Panc1 (cell line): ENCODE measurements at regions not wholly inside any gene's neighbourhood (a gene's known extent, or its start where the extent isn't known, plus 50 kb on each side); places are given as distances from the start of the nearest gene placed in this dataset.
"Not testable (repeated sequence)": the region's sequence is repeated elsewhere in the genome, so short reads cannot be mapped to it uniquely, and the experiment has no call there.

ENCODE experiments used
- ATAC-seq: fragments of 200-7000 bp; cut with Tn5 transposase; 2 replicates; pipeline ENCODE4 v1.9.1; 2020; ENCODE audit warnings: mild to moderate bottlenecking, moderate library complexity
- BruUV-seq: library from RNA; stranded (reverse); fragments of 400-500 nt; replicated peaks from 2 replicates; lab custom pipeline; 2021; lab: Mats Ljungman, UMichigan
- CTCF ChIA-PET: fragments of 300-600 bp; sonication (Branson Sonifier 250); formaldehyde crosslinking; loops from one replicate; lab custom pipeline; 2022; ENCODE audit warnings: antibody characterized with exemption; lab: Charles Lee
- POLR2A ChIA-PET: fragments of 300-600 bp; sonication (Branson Sonifier 250); formaldehyde crosslinking; loops from one replicate; lab custom pipeline; 2022; ENCODE audit warnings: antibody characterized with exemption; lab: Charles Lee
- DNase-seq: peaks from one replicate; pipeline ENCODE4 v3.0.0-alpha.2; 2010; ENCODE audit warnings: low read depth, low spot score
- H3K27ac ChIP-seq: 2 replicates; pipeline ENCODE4 v1.5.1; 2011; ENCODE audit warnings: mild to moderate bottlenecking, low read length, inconsistent platforms
- H3K27me3 ChIP-seq: fragments of 200-500 bp; sonication (Bioruptor generic); 2 replicates; pipeline ENCODE4 v1.6.0; 2014; ENCODE audit warnings: low read length, inconsistent platforms; ENCODE audit not compliant: control insufficient read depth, insufficient read depth
- H3K36me3 ChIP-seq: fragments of 200-500 bp; sonication (Bioruptor generic); 2 replicates; pipeline ENCODE4 v1.5.1; 2014; ENCODE audit warnings: inconsistent platforms, mild to moderate bottlenecking, low read length, moderate library complexity; ENCODE audit not compliant: control insufficient read depth, insufficient read depth
- H3K4me1 ChIP-seq: 2 replicates; pipeline ENCODE4 v1.5.1; 2011; ENCODE audit warnings: inconsistent platforms, mild to moderate bottlenecking, low read length, moderate library complexity; ENCODE audit not compliant: control insufficient read depth, insufficient read depth
- H3K4me3 ChIP-seq, 2 experiments: 2 replicates each; pipeline ENCODE4 v1.5.1; 2011 to 2012; ENCODE audit warnings: low read depth in 2 of 2, low read length in 2 of 2, mild to moderate bottlenecking in 2 of 2, inconsistent platforms in 1 of 2, moderate library complexity in 1 of 2
- H3K9me3 ChIP-seq: fragments of 200-500 bp; sonication (Bioruptor generic); 2 replicates; pipeline ENCODE4 v1.5.1; 2014; ENCODE audit warnings: low read depth, mild to moderate bottlenecking, inconsistent platforms, low read length, moderate library complexity; ENCODE audit not compliant: control insufficient read depth, insufficient read depth
- POLR2AphosphoS5 ChIP-seq: IDR thresholded peaks from 2 replicates; pipeline ENCODE4 v1.6.1; 2012; ENCODE audit warnings: mild to moderate bottlenecking, low read depth, low read length, moderate library complexity
- SIN3A ChIP-seq: IDR thresholded peaks from 2 replicates; pipeline ENCODE4 v1.6.1; 2012; ENCODE audit warnings: low read depth, mild to moderate bottlenecking, low read length, moderate library complexity, borderline replicate concordance; ENCODE audit not compliant: insufficient read depth
- TCF7L2 ChIP-seq: IDR thresholded peaks from 2 replicates; pipeline ENCODE4 v1.6.1; 2011; ENCODE audit warnings: mild to moderate bottlenecking, low read depth, low read length, inconsistent platforms
- in situ Hi-C: cut with HindIII; loops from 2 replicates; pipeline ENCODE4 v1.10.0; 2016; ENCODE audit warnings: low sequenced_read_pairs, low pct_unique_long_range_greater_than_20kb
- intact Hi-C: fragments of 100-400 bp; cut with micrococcal nuclease; formaldehyde crosslinking; loops from one replicate; pipeline ENCODE4 v1.10.0; 2022; ENCODE audit not compliant: unreplicated experiment
- TF ChIP-seq, protein P1 (sequence below): fragments of 450-650 bp; IDR thresholded peaks from 2 replicates; pipeline ENCODE4 v1.5.1; 2017; ENCODE audit warnings: mild to moderate bottlenecking
- TF ChIP-seq, protein P2 (sequence below), 2 experiments: IDR thresholded peaks; 2 replicates each; pipeline ENCODE4 v1.6.1; 2011 to 2012; ENCODE audit warnings: low read depth in 2 of 2, control low read depth in 1 of 2, low read length in 1 of 2, mild to moderate bottlenecking in 1 of 2, moderate library complexity in 1 of 2; ENCODE audit not compliant: insufficient read depth in 1 of 2

DNA sequence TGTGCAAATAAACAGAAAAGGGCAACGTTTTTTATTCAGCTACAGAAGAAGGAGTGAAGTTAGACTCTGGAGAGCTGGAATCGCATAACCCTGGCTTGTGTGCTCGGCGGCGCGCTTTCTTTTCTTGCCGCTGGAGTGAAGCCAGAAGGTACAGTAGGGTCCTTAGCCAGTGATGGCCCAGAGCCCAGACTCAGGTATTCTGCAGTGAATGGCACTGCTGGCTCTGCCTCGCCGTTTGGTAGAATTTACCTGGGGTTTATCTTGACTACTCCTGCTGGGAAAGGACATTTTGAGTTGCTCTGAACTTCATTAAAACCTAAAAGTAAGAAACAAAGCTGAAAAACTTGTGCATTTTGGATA, 56.9 kb upstream of the TIAM2 start:
- BruUV-seq, result no TSS peak
- no peak overlapping the region for H3K27ac ChIP-seq
- H3K9me3 ChIP-seq, result no peaks in the 10 kb centered on the region
- TF ChIP-seq, protein P1, sequence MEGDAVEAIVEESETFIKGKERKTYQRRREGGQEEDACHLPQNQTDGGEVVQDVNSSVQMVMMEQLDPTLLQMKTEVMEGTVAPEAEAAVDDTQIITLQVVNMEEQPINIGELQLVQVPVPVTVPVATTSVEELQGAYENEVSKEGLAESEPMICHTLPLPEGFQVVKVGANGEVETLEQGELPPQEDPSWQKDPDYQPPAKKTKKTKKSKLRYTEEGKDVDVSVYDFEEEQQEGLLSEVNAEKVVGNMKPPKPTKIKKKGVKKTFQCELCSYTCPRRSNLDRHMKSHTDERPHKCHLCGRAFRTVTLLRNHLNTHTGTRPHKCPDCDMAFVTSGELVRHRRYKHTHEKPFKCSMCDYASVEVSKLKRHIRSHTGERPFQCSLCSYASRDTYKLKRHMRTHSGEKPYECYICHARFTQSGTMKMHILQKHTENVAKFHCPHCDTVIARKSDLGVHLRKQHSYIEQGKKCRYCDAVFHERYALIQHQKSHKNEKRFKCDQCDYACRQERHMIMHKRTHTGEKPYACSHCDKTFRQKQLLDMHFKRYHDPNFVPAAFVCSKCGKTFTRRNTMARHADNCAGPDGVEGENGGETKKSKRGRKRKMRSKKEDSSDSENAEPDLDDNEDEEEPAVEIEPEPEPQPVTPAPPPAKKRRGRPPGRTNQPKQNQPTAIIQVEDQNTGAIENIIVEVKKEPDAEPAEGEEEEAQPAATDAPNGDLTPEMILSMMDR, result no peak
- TF ChIP-seq TCF7L2 (no peak), POLR2AphosphoS5 (no peak), SIN3A (no peak)
- TF ChIP-seq, protein P2, sequence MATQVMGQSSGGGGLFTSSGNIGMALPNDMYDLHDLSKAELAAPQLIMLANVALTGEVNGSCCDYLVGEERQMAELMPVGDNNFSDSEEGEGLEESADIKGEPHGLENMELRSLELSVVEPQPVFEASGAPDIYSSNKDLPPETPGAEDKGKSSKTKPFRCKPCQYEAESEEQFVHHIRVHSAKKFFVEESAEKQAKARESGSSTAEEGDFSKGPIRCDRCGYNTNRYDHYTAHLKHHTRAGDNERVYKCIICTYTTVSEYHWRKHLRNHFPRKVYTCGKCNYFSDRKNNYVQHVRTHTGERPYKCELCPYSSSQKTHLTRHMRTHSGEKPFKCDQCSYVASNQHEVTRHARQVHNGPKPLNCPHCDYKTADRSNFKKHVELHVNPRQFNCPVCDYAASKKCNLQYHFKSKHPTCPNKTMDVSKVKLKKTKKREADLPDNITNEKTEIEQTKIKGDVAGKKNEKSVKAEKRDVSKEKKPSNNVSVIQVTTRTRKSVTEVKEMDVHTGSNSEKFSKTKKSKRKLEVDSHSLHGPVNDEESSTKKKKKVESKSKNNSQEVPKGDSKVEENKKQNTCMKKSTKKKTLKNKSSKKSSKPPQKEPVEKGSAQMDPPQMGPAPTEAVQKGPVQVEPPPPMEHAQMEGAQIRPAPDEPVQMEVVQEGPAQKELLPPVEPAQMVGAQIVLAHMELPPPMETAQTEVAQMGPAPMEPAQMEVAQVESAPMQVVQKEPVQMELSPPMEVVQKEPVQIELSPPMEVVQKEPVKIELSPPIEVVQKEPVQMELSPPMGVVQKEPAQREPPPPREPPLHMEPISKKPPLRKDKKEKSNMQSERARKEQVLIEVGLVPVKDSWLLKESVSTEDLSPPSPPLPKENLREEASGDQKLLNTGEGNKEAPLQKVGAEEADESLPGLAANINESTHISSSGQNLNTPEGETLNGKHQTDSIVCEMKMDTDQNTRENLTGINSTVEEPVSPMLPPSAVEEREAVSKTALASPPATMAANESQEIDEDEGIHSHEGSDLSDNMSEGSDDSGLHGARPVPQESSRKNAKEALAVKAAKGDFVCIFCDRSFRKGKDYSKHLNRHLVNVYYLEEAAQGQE (IDR thresholded peaks at IDR 0.05; ENCODE audit: insufficient read depth in 1 of 2, low read depth in 2 of 2, low read length in 1 of 2), result no peak
- CTCF ChIA-PET, result no interaction called here
- H3K36me3 ChIP-seq, result no peaks in the 10 kb centered on the region
- H3K27me3 ChIP-seq, result no peaks in the 10 kb centered on the region
- POLR2A ChIA-PET, result no interaction called here
- H3K4me1 ChIP-seq, result peaks cover 7% of the 10 kb centered on the region; the same call in 1 of the 2 replicates
- ATAC-seq (no peak), DNase-seq (no peak)
- in situ Hi-C loops (no loop called here), intact Hi-C loops (no loop called here)
- no peak overlapping the region for H3K4me3 ChIP-seq

DNA sequence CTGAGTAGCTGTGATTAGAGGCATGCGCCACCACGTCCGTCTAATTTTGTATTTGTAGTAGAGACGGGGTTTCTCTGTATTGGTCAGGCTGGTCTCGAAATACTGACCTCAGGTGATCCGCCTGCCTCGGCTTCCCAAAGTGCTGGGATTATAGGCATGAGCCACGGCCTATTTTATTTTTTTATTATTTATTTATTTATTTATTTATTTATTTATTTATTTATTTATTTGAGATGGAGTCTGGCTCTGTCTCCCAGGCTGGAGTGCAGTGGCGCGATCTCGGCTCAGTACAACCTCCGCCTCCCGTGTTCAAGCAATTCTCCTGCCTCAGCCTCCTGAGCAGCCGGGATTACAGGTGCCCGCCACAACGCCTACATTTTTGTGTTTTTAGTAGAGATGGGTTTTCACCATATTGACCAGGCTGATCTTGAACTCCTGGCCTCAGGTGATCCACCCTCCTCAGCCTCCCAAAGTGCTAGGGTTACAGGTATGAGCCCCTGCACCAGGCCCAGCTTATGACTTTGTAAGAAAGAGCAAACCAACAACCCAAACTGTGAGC, 56.3 kb upstream of the TIAM2 start:
- H3K27ac ChIP-seq, POLR2A ChIA-PET, ATAC-seq, DNase-seq, CTCF ChIA-PET, intact Hi-C loops, BruUV-seq, H3K9me3 ChIP-seq, H3K36me3 ChIP-seq, in situ Hi-C loops, H3K4me3 ChIP-seq, H3K4me1 ChIP-seq, H3K27me3 ChIP-seq: not testable (repeated sequence)

DNA sequence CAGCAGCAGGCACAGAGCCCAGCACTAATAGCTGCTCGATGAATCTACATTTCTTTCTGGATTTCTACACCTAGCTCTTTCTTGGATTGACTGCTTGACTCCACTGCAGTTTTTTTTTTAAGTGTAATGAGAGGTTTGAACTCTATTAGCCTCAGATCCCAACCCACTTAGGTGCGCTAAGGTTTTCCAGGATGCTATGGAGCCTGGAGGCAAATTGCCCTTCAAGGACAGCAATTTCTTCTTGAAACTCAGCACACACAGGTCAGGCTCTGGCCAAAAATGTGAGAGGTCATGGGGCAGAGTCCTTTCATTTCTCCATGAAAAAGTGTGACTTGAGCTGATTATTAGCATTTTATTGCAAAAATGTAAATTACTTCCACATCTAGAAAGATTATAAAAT, 52.3 kb upstream of the TIAM2 start:
- ChIA-PET POLR2A (interaction anchor here (0.6 kb wide), 1 partner anchor 13 kb away, joined by 3 read pairs; no protein-coding TSS in a partner anchor), CTCF (no interaction called here)
- no peak for DNase-seq

More for the DNA sequence above, 52.3 kb upstream of the TIAM2 start:
- H3K9me3 ChIP-seq, result no peaks in the 10 kb centered on the region
- ATAC-seq, result no peak
- no peak for TF ChIP-seq POLR2AphosphoS5
- no peak for TF ChIP-seq SIN3A
- TF ChIP-seq, protein P2 (IDR thresholded peaks at IDR 0.05; ENCODE audit: insufficient read depth in 1 of 2, low read depth in 2 of 2, low read length in 1 of 2), result no peak
- TF ChIP-seq, protein P1, result no peak
- no peak for TF ChIP-seq TCF7L2
- no TSS peak for BruUV-seq
- no peaks in the 10 kb centered on the region for H3K27me3 ChIP-seq
- peaks cover 3% of the 10 kb centered on the region; the same call in 1 of the 2 replicates for H3K4me1 ChIP-seq
- in situ Hi-C loops (no loop called here), intact Hi-C loops (no loop called here)
- H3K36me3 ChIP-seq, result no peaks in the 10 kb centered on the region
- H3K27ac ChIP-seq, result no peak overlapping the region
- no peak overlapping the region for H3K4me3 ChIP-seq
